ENCODE measurements at regions not wholly inside any gene's neighbourhood (a gene's known extent, or its start where the extent isn't known, plus 50 kb on each side); places are given as distances from the start of the nearest gene placed in this dataset.
"Not testable (repeated sequence)": the region's sequence is repeated elsewhere in the genome, so short reads cannot be mapped to it uniquely, and the experiment has no call there.

- H3K9me3 Mint-ChIP-seq: no peaks in the 10 kb centered on the region
- H3K27ac Mint-ChIP-seq: no peak overlapping the region
- ATAC-seq: no peak
- H3K4me1 Mint-ChIP-seq: no peaks in the 10 kb centered on the region
- no peaks in the 10 kb centered on the region for H3K36me3 Mint-ChIP-seq
- H3K27me3 Mint-ChIP-seq: no peaks in the 10 kb centered on the region
- no peak overlapping the region for H3K4me3 Mint-ChIP-seq
These were observed 1145.3 kb downstream of the FSCB start for GRCh38 chr14:43361751-43362150.

DNA sequence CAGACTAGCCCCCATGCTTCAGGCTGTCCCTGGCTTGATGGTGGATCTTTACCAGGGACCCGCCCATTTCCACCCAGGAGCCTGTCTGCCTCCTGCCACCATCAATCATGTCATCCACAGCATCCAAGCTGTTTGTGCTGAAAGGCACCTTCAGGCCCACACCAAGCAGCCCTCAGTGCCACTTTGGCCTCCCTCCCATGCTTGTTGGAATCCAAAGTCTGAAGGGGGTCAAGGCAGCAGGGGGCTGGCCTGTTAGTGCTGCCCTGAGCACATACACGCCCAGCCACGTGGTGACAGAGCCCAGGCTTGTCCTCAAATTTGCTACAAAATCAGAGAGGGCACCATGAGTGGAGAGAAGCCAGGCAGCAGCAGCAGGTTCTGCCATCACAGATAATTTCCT lies 1146.8 kb downstream of the FSCB start:
- Mint-ChIP-seq H3K27ac (no peak overlapping the region), H3K4me1 (no peaks in the 10 kb centered on the region), H3K27me3 (no peaks in the 10 kb centered on the region), H3K9me3 (no peaks in the 10 kb centered on the region), H3K4me3 (no peak overlapping the region), H3K36me3 (no peaks in the 10 kb centered on the region)
- ATAC-seq: peak; percentile 34

GRCh38 chr14:43359317-43359716 lies 1147.8 kb downstream of the FSCB start:
- H3K4me3 Mint-ChIP-seq: no peak overlapping the region
- H3K4me1 Mint-ChIP-seq: no peaks in the 10 kb centered on the region
- no peak overlapping the region for H3K27ac Mint-ChIP-seq
- ATAC-seq: peak; percentile 41
- no peaks in the 10 kb centered on the region for H3K27me3 Mint-ChIP-seq
- H3K9me3 Mint-ChIP-seq: no peaks in the 10 kb centered on the region
- H3K36me3 Mint-ChIP-seq: no peaks in the 10 kb centered on the region

GRCh38 chr14:43356979-43357545 lies 1150.0 kb downstream of the FSCB start:
- H3K27ac Mint-ChIP-seq: no peak overlapping the region
- H3K4me3 Mint-ChIP-seq: no peak overlapping the region
- no peaks in the 10 kb centered on the region for H3K9me3 Mint-ChIP-seq
- no peaks in the 10 kb centered on the region for H3K27me3 Mint-ChIP-seq
- no peaks in the 10 kb centered on the region for H3K36me3 Mint-ChIP-seq
- H3K4me1 Mint-ChIP-seq: no peaks in the 10 kb centered on the region
- no peak for ATAC-seq

DNA sequence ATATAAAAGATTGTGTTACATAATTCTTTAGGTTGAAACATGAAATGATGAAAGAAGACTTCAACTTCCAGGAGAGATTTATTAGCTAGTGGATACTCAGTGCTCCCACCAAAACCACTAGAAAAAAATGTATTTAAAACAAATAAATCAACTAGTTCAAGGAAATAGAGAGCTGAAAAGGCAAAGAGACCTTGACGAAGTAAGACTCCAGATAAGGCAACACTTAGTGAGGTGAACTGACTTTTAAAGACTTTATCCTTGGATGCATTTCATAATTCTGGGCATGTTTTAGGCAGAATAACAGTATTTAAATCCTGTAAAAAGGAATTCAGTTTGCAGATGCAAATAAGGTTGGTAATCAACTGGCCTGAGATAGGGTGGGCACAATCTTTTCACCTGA lies 1150.7 kb downstream of the FSCB start:
- no peak for ATAC-seq
- H3K4me1 Mint-ChIP-seq: no peaks in the 10 kb centered on the region
- H3K27me3 Mint-ChIP-seq: no peaks in the 10 kb centered on the region
- H3K9me3 Mint-ChIP-seq: no peaks in the 10 kb centered on the region
- no peak overlapping the region for H3K4me3 Mint-ChIP-seq
- H3K36me3 Mint-ChIP-seq: no peaks in the 10 kb centered on the region
- no peak overlapping the region for H3K27ac Mint-ChIP-seq

- peak; percentile 31 for ATAC-seq
- H3K36me3 Mint-ChIP-seq: no peaks in the 10 kb centered on the region
- H3K4me3 Mint-ChIP-seq: no peak overlapping the region
- H3K9me3 Mint-ChIP-seq: no peaks in the 10 kb centered on the region
- H3K4me1 Mint-ChIP-seq: no peaks in the 10 kb centered on the region
- no peaks in the 10 kb centered on the region for H3K27me3 Mint-ChIP-seq
- H3K27ac Mint-ChIP-seq: no peak overlapping the region
These were observed 1165.2 kb downstream of the FSCB start for GRCh38 chr14:43341921-43342320.

DNA sequence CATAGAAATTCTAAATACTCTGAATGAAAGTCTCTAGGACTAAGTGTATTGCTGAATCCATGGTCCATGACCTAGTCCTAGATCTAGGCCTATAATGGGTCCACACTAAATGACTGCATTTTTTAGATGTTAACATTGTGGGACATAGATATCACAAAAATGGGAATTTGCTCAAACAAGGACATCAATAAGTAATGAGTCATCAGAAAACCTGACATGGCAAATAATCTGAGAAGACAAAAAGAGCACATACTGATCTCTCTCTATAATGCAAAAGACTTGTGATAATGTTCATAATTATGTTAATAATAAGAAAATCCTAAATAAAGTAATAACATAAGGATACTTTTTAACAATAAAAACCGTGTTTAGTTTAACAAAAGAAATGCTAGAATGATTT lies 1168.4 kb downstream of the FSCB start:
- Mint-ChIP-seq H3K27me3 (no peaks in the 10 kb centered on the region), H3K27ac (no peak overlapping the region), H3K4me3 (no peak overlapping the region), H3K9me3 (no peaks in the 10 kb centered on the region), H3K4me1 (no peaks in the 10 kb centered on the region), H3K36me3 (no peaks in the 10 kb centered on the region)
- ATAC-seq: no peak

GRCh38 chr14:43336351-43336750 lies 1170.7 kb downstream of the FSCB start:
- H3K4me3 Mint-ChIP-seq: no peak overlapping the region
- no peaks in the 10 kb centered on the region for H3K4me1 Mint-ChIP-seq
- no peaks in the 10 kb centered on the region for H3K27me3 Mint-ChIP-seq
- no peak overlapping the region for H3K27ac Mint-ChIP-seq
- no peaks in the 10 kb centered on the region for H3K36me3 Mint-ChIP-seq
- H3K9me3 Mint-ChIP-seq: no peaks in the 10 kb centered on the region
- no peak for ATAC-seq

DNA sequence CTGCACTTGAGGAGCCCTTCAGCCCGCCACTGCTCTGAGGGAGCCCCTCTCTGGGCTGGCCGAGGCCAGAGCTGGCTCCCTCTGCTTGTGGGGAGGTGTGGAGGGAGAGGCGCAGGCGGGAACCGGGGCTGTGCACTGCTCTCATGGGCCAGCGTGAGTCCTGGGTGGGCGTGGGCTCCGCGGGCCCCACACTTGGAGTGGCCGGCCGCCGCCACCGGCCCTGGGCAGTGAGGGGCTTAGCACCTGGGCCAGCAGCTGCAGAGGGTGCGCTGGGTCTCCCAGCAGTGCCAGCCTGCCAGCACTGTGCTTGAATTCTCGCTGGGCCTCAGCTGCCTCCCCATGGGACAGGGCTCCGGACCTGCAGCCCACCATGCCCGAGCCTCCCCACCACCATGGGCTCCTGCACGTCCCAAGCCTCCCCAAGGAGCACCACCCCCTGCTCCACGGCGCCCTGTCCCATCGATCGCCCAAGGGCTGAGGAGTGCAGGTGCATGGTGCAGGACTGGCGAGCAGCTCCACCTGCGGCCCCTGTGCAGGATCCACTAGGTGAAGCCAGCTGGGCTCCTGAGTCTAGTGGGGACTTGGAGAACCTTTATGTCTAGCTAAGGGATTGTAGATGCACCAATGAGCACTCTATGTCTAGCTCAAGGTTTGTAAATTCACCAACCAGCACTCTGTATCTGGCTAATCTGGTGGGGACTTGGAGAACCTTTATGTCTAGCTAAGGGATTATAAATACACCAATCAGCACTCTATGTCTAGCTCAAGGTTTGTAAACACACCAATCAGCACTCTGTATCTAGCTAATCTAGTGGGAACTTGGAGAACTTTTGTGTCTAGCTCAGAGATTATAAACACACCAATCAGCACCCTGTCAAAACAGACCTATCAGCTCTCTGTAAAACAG lies 1180.3 kb downstream of the FSCB start:
- H3K27me3 Mint-ChIP-seq, H3K36me3 Mint-ChIP-seq, H3K9me3 Mint-ChIP-seq, H3K4me3 Mint-ChIP-seq, H3K27ac Mint-ChIP-seq, H3K4me1 Mint-ChIP-seq: not testable (repeated sequence)
- ATAC-seq: peak; percentile 24

DNA sequence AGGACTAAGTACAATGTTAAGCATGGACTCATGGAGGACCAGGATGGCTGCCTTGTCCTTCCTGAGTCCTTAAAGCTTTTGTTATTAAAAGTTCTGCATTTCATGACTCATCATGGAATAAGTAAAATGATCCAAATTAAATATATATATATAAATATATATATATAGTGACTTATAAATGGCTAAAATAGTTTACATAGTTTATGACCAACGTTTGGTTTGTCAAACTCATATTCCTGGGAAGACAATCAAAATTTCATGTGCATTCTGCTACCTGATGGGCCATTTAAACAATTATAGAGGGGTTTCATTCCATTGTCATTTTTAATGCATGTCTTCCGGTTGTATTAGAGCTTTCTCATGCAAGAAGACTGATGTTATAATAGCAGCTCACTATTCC lies 1190.7 kb downstream of the FSCB start:
- no peaks in the 10 kb centered on the region for H3K27me3 Mint-ChIP-seq
- H3K4me1 Mint-ChIP-seq: no peaks in the 10 kb centered on the region
- H3K27ac Mint-ChIP-seq: no peak overlapping the region
- no peak overlapping the region for H3K4me3 Mint-ChIP-seq
- ATAC-seq: no peak
- no peaks in the 10 kb centered on the region for H3K9me3 Mint-ChIP-seq
- no peaks in the 10 kb centered on the region for H3K36me3 Mint-ChIP-seq

- no peak for ATAC-seq
- Mint-ChIP-seq H3K9me3 (no peaks in the 10 kb centered on the region), H3K27ac (no peak overlapping the region)
These were observed 1193.4 kb downstream of the FSCB start for GRCh38 chr14:43313719-43314118.

GRCh38 chr14:43308421-43309110 lies 1198.5 kb downstream of the FSCB start:
- Mint-ChIP-seq H3K4me3 (no peak overlapping the region), H3K36me3 (no peaks in the 10 kb centered on the region), H3K4me1 (no peaks in the 10 kb centered on the region), H3K9me3 (no peaks in the 10 kb centered on the region), H3K27me3 (no peaks in the 10 kb centered on the region), H3K27ac (no peak overlapping the region)
- ATAC-seq: no peak

More at GRCh38 chr14:43313719-43314118, 1193.4 kb downstream of the FSCB start:
- Mint-ChIP-seq H3K27me3 (no peaks in the 10 kb centered on the region), H3K36me3 (no peaks in the 10 kb centered on the region), H3K4me1 (no peaks in the 10 kb centered on the region), H3K4me3 (no peak overlapping the region)

DNA sequence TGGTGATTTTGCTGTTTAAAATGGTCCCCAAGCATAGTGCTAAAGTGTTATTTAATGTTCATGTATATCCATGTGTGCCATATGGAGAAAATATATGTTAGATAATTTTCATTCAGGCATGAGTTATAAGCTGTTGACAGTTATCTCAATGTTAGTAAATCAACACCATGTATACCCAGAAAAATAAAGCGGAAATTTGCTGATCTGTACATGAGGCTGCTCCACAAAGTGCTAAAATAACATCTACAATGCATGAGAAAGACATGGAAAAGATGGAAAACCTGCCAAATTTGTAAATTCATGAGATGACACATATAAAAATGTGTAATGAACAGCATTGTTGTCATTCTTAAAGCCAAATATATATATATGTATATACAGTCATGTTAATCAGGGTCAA lies 1199.2 kb downstream of the FSCB start:
- H3K4me1 Mint-ChIP-seq: no peaks in the 10 kb centered on the region
- no peaks in the 10 kb centered on the region for H3K27me3 Mint-ChIP-seq
- no peak overlapping the region for H3K4me3 Mint-ChIP-seq
- H3K27ac Mint-ChIP-seq: no peak overlapping the region
- H3K9me3 Mint-ChIP-seq: no peaks in the 10 kb centered on the region
- ATAC-seq: no peak
- H3K36me3 Mint-ChIP-seq: no peaks in the 10 kb centered on the region

- Mint-ChIP-seq H3K27me3 (no peaks in the 10 kb centered on the region), H3K4me1 (no peaks in the 10 kb centered on the region), H3K4me3 (no peak overlapping the region), H3K9me3 (peaks cover 2% of the 10 kb centered on the region), H3K27ac (no peak overlapping the region), H3K36me3 (no peaks in the 10 kb centered on the region)
- ATAC-seq: no peak
These were observed 1201.0 kb downstream of the FSCB start for GRCh38 chr14:43306053-43306452.

DNA sequence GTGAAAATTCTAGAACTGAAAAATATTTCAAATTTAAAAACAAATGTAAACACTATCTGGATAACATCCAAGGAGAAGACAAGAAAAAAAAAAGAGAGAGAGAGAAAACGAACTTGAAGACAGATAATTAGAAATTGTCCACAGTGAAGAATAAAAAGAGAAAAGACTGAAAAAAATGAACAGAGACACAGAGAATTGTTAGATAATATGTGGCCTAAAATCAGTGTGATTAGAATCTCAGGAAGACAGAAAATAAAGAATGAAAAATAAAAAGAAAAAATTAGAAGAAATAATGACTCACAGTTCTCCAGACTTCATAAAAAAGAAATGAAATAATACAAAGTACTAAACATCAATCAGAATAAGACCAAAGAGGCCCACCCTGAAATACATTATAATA lies 1209.3 kb downstream of the FSCB start:
- Mint-ChIP-seq H3K4me1 (no peaks in the 10 kb centered on the region), H3K36me3 (no peaks in the 10 kb centered on the region), H3K4me3 (no peak overlapping the region), H3K27me3 (no peaks in the 10 kb centered on the region), H3K9me3 (peaks cover 7% of the 10 kb centered on the region), H3K27ac (no peak overlapping the region)
- ATAC-seq: no peak

GRCh38 chr14:43296061-43296460 lies 1211.0 kb downstream of the FSCB start:
- H3K27ac Mint-ChIP-seq, H3K4me3 Mint-ChIP-seq, H3K4me1 Mint-ChIP-seq, H3K27me3 Mint-ChIP-seq, H3K9me3 Mint-ChIP-seq, ATAC-seq, H3K36me3 Mint-ChIP-seq: not testable (repeated sequence)
